ENCODE measurements at regions not wholly inside any gene's neighbourhood (a gene's known extent, or its start where the extent isn't known, plus 50 kb on each side); places are given as distances from the start of the nearest gene placed in this dataset.

- Histone ChIP-seq H3K9me3 (ENCODE audit: control insufficient read depth, low read length) (peaks cover 13% of the 10 kb centered on the region), H3K4me3 (ENCODE audit: low read length) (no peak overlapping the region), H3K9ac (ENCODE audit: extremely low read depth, low read length, poor library complexity, severe bottlenecking) (no peak overlapping the region), H3K27me3 (ENCODE audit: control insufficient read depth, insufficient read depth, low read length, poor library complexity, severe bottlenecking) (no peaks in the 10 kb centered on the region), H3K27ac (ENCODE audit: low read depth, low read length) (no peak overlapping the region), H3K36me3 (ENCODE audit: control insufficient read depth, insufficient read depth, low read length) (no peaks in the 10 kb centered on the region), H3K4me1 (ENCODE audit: control insufficient read depth, insufficient read depth, low read length) (peaks cover 3% of the 10 kb centered on the region)
- Mint-ChIP-seq H3K9me3 (peaks cover 6% of the 10 kb centered on the region), H3K4me1 (peaks cover 11% of the 10 kb centered on the region), H3K27ac (no peak overlapping the region), H3K4me3 (no peak overlapping the region), H3K27me3 (ENCODE audit: insufficient read depth) (no peaks in the 10 kb centered on the region), H3K36me3 (ENCODE audit: low read depth) (no peaks in the 10 kb centered on the region)
- no peak for DNase-seq
- 75 to 100% methylated on average over 2 to 3 of the region's 3 CpGs for WGBS, 2 experiments (ENCODE audit: insufficient coverage in 1 of 2, insufficient read length in 1 of 2)
- no peak for TF ChIP-seq CTCF (conservative IDR thresholded peaks at IDR 0.05)
These were observed 74.8 kb upstream of the ENPP6 start for GRCh38 chr4:184292465-184292867.

- Histone ChIP-seq H3K36me3 (ENCODE audit: control insufficient read depth, insufficient read depth, low read length) (no peaks in the 10 kb centered on the region), H3K4me3 (ENCODE audit: low read length) (no peak overlapping the region), H3K27ac (ENCODE audit: low read depth, low read length) (no peak overlapping the region), H3K27me3 (ENCODE audit: control insufficient read depth, insufficient read depth, low read length, poor library complexity, severe bottlenecking) (no peaks in the 10 kb centered on the region), H3K9me3 (ENCODE audit: control insufficient read depth, low read length) (no peaks in the 10 kb centered on the region), H3K4me1 (ENCODE audit: control insufficient read depth, insufficient read depth, low read length) (peaks cover 3% of the 10 kb centered on the region), H3K9ac (ENCODE audit: extremely low read depth, low read length, poor library complexity, severe bottlenecking) (no peak overlapping the region)
- Mint-ChIP-seq H3K27me3 (ENCODE audit: insufficient read depth) (no peaks in the 10 kb centered on the region), H3K4me3 (no peak overlapping the region), H3K36me3 (ENCODE audit: low read depth) (no peaks in the 10 kb centered on the region), H3K9me3 (no peaks in the 10 kb centered on the region), H3K27ac (no peak overlapping the region), H3K4me1 (peaks cover 8% of the 10 kb centered on the region)
- 95% methylated on average over 3 of the region's 3 CpGs; no CpG with 5 or more reads in 1 of the 2 experiments for WGBS, 2 experiments (ENCODE audit: insufficient coverage in 1 of 2, insufficient read length in 1 of 2)
- no peak for TF ChIP-seq CTCF (conservative IDR thresholded peaks at IDR 0.05)
- no peak for DNase-seq
These were observed 71.5 kb upstream of the ENPP6 start for GRCh38 chr4:184289179-184289535.

- peaks cover 8% of the 10 kb centered on the region for H3K4me1 Mint-ChIP-seq
- no peak for TF ChIP-seq CTCF (conservative IDR thresholded peaks at IDR 0.05)
- Histone ChIP-seq H3K36me3 (ENCODE audit: control insufficient read depth, insufficient read depth, low read length) (no peaks in the 10 kb centered on the region), H3K9ac (ENCODE audit: extremely low read depth, low read length, poor library complexity, severe bottlenecking) (no peak overlapping the region), H3K27ac (ENCODE audit: low read depth, low read length) (no peak overlapping the region), H3K27me3 (ENCODE audit: control insufficient read depth, insufficient read depth, low read length, poor library complexity, severe bottlenecking) (no peaks in the 10 kb centered on the region), H3K9me3 (ENCODE audit: control insufficient read depth, low read length) (no peaks in the 10 kb centered on the region), H3K4me1 (ENCODE audit: control insufficient read depth, insufficient read depth, low read length) (peaks cover 3% of the 10 kb centered on the region), H3K4me3 (ENCODE audit: low read length) (no peak overlapping the region)
- H3K27me3 Mint-ChIP-seq (ENCODE audit: insufficient read depth) = no peaks in the 10 kb centered on the region
- H3K4me3 Mint-ChIP-seq = no peak overlapping the region
- WGBS, 2 experiments (ENCODE audit: insufficient coverage in 1 of 2, insufficient read length in 1 of 2) = 91 to 93% methylated on average over 5 to 13 of the region's 14 CpGs
- no peak for DNase-seq
- H3K9me3 Mint-ChIP-seq = no peaks in the 10 kb centered on the region
- H3K36me3 Mint-ChIP-seq (ENCODE audit: low read depth) = no peaks in the 10 kb centered on the region
- no peak overlapping the region for H3K27ac Mint-ChIP-seq
These were observed 70.9 kb upstream of the ENPP6 start for GRCh38 chr4:184288451-184289178.

Measured in endodermal cell (in vitro differentiated cells).